ENCODE measurements at regions not wholly inside any gene's neighbourhood (a gene's known extent, or its start where the extent isn't known, plus 50 kb on each side); places are given as distances from the start of the nearest gene placed in this dataset.

DNA sequence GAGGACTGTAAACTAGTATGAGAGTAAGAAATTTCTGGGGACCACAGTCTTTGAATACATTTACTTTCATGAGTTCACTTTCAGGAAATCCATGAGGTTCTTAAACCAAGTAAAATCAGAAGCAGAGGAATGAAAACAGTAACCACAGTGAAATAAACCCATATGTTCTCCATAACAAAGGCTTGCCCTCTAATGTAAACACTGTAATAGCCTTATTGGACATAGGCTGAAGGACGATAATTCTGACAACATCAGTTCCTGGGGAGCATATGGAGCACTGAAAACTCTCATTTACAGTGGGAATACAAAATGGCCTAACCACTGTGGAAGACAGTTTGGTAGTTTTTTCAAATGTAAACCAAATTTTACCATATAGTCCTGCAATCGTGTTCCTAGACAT is 965.8 kb downstream of the NSUN3 start:
- TF ChIP-seq EZH2 (IDR thresholded peaks at IDR 0.05; ENCODE audit: borderline replicate concordance, low read depth, low read length, poor library complexity, severe bottlenecking): no peak
- TF ChIP-seq, protein P1, sequence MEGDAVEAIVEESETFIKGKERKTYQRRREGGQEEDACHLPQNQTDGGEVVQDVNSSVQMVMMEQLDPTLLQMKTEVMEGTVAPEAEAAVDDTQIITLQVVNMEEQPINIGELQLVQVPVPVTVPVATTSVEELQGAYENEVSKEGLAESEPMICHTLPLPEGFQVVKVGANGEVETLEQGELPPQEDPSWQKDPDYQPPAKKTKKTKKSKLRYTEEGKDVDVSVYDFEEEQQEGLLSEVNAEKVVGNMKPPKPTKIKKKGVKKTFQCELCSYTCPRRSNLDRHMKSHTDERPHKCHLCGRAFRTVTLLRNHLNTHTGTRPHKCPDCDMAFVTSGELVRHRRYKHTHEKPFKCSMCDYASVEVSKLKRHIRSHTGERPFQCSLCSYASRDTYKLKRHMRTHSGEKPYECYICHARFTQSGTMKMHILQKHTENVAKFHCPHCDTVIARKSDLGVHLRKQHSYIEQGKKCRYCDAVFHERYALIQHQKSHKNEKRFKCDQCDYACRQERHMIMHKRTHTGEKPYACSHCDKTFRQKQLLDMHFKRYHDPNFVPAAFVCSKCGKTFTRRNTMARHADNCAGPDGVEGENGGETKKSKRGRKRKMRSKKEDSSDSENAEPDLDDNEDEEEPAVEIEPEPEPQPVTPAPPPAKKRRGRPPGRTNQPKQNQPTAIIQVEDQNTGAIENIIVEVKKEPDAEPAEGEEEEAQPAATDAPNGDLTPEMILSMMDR (conservative IDR thresholded peaks at IDR 0.05; ENCODE audit: low read depth, low read length): no peak

Measured in A673 (cell line).